ENCODE measurements at regions not wholly inside any gene's neighbourhood (a gene's known extent, or its start where the extent isn't known, plus 50 kb on each side); places are given as distances from the start of the nearest gene placed in this dataset.
"Not testable (repeated sequence)": the region's sequence is repeated elsewhere in the genome, so short reads cannot be mapped to it uniquely, and the experiment has no call there.

- Histone ChIP-seq H3K27me3 (ENCODE audit: insufficient read depth, low read length) (peaks cover 31% of the 10 kb centered on the region), H3K4me1 (ENCODE audit: control insufficient read depth, insufficient read depth, low read length, unreplicated experiment) (no peaks in the 10 kb centered on the region), H2AFZ (ENCODE audit: low read length, unreplicated experiment) (no peak overlapping the region), H3K4me3 (ENCODE audit: low read depth, low read length) (no peak overlapping the region), H3K27ac (ENCODE audit: low read depth, low read length) (no peak overlapping the region), H3K79me2 (ENCODE audit: control insufficient read depth, insufficient read depth, low read length, unreplicated experiment) (no peaks in the 10 kb centered on the region), H3K36me3 (ENCODE audit: insufficient read depth, low read length) (no peaks in the 10 kb centered on the region)
These were observed 151.0 kb downstream of the NUF2 start for GRCh38 chr1:163472651-163473248.

DNA sequence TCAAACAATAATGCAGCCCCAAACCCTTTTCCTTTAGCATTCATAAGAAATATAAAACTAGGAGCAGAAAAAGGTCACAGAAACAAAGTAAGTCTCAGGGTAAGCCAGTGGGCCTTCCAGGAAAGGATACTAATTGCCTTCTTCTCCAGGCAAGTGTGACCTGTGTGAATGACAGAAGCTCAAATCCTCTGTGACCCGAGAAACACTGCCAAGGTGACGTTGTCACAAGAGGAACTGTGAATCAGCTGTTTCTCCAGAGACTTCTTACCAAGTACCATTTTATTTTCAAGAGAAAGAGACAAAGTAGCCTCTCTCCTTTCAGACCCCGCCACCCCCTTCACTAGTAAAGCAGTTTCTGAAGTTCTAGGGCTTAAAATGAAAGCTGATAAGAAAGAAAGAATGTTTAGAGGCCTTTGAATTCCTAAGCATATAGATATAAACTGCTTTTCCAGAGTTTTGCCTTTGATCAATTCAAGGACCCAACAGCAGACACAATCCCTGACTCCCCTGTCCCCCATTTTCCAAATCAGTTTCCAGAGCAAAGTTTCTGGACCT is 155.6 kb downstream of the NUF2 start:
- Histone ChIP-seq H3K27ac (ENCODE audit: low read depth, low read length) (no peak overlapping the region), H3K27me3 (ENCODE audit: insufficient read depth, low read length) (peaks cover 19% of the 10 kb centered on the region), H3K4me1 (ENCODE audit: control insufficient read depth, insufficient read depth, low read length, unreplicated experiment) (no peaks in the 10 kb centered on the region), H2AFZ (ENCODE audit: low read length, unreplicated experiment) (no peak overlapping the region), H3K36me3 (ENCODE audit: insufficient read depth, low read length) (no peaks in the 10 kb centered on the region), H3K79me2 (ENCODE audit: control insufficient read depth, insufficient read depth, low read length, unreplicated experiment) (no peaks in the 10 kb centered on the region), H3K4me3 (ENCODE audit: low read depth, low read length) (no peak overlapping the region)

- not testable (repeated sequence) for H2AFZ ChIP-seq (ENCODE audit: low read length, unreplicated experiment); H3K27ac ChIP-seq (ENCODE audit: low read depth, low read length); H3K4me1 ChIP-seq (ENCODE audit: control insufficient read depth, insufficient read depth, low read length, unreplicated experiment); H3K36me3 ChIP-seq (ENCODE audit: insufficient read depth, low read length); H3K27me3 ChIP-seq (ENCODE audit: insufficient read depth, low read length); H3K79me2 ChIP-seq (ENCODE audit: control insufficient read depth, insufficient read depth, low read length, unreplicated experiment); H3K4me3 ChIP-seq (ENCODE audit: low read depth, low read length)
These were observed 176.9 kb downstream of the NUF2 start for GRCh38 chr1:163498391-163499330.

DNA sequence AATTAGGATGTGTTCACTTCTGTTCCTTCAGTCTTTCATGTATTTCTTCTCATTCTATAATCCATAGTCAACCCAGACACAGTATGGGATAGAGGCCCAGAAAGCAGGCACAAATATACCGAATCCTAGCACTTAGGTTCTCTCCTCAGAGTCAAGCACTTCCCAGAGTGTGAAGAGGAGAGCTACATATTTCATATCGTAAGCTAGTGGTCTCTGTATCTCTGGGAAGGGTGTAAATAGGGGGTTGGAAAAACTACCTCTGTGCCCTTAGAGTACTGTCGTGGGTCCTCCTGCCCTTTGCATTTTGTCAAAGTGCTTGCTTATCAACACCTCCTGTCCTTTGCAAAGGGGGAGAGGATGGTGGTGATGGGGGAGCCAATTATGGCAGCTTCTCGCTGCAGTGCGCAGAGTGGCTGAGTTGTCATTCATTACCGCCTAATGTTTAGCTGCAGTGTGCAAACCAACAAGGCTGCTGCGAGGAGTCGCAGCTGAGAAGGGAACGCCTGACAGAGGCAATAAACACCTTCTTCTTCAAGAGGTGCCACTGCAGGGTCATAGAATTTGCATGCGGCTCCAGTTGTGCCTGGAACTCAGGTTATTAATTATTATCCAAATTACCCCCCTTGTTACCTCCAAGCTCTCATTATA is 182.7 kb downstream of the NUF2 start:
- Histone ChIP-seq H3K27ac (ENCODE audit: low read depth, low read length) (no peak overlapping the region), H3K4me3 (ENCODE audit: low read depth, low read length) (no peak overlapping the region), H3K27me3 (ENCODE audit: insufficient read depth, low read length) (peaks cover 8% of the 10 kb centered on the region), H2AFZ (ENCODE audit: low read length, unreplicated experiment) (no peak overlapping the region), H3K36me3 (ENCODE audit: insufficient read depth, low read length) (no peaks in the 10 kb centered on the region), H3K4me1 (ENCODE audit: control insufficient read depth, insufficient read depth, low read length, unreplicated experiment) (no peaks in the 10 kb centered on the region), H3K79me2 (ENCODE audit: control insufficient read depth, insufficient read depth, low read length, unreplicated experiment) (no peaks in the 10 kb centered on the region)

DNA sequence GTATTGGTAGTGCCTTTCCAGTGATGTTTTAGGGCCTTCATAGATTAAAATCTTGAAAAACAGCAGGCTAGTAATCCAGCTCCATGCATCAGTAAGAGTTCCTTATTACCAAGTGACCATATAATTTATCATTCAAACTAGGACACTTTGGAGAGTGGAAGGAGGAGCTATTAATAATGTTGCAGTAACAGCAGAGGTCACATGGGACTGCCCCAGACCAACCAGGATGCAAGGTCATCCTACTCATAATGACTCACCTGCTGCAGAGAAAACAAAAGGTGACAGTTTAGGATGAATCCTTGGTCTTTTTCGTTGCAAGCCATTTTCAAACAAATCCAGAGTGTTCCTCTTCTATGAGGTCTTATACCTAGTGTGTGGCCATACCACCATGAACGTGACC is 187.4 kb downstream of the NUF2 start:
- Histone ChIP-seq H3K27ac (ENCODE audit: low read depth, low read length) (no peak overlapping the region), H3K27me3 (ENCODE audit: insufficient read depth, low read length) (no peaks in the 10 kb centered on the region), H3K4me3 (ENCODE audit: low read depth, low read length) (no peak overlapping the region), H3K79me2 (ENCODE audit: control insufficient read depth, insufficient read depth, low read length, unreplicated experiment) (no peaks in the 10 kb centered on the region), H2AFZ (ENCODE audit: low read length, unreplicated experiment) (no peak overlapping the region), H3K36me3 (ENCODE audit: insufficient read depth, low read length) (no peaks in the 10 kb centered on the region), H3K4me1 (ENCODE audit: control insufficient read depth, insufficient read depth, low read length, unreplicated experiment) (no peaks in the 10 kb centered on the region)

DNA sequence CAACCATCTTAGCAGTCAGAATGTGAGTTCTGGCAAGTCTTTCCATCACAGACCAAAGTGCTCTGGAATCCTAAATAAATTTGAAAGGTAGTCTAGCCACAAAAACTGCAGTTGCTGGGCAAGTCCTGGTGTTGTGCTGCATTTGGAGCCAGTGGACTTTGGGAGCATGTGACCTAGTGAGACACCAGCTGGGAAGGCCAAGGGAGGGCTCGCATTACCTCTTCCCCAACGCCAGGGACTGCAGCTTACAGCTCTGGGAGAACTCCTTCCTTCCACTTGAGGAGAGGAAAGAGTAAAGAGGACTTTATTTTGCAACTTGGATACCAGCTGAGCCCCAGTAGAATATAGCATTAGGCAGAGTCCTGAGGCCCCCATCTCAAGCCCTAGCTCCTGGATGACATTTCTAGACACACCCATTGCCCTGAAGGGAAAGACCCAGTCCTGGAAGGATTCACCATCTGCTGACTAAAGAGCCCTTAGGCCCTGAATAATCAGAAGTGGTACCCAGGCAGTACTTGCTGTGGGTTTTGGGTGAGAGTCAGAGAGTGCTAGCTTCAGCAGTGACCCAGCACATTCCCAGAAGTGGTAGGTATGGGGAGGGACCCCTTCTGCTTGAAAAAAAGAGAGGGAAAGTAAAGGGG is 190.7 kb downstream of the NUF2 start:
- Histone ChIP-seq H3K4me3 (ENCODE audit: low read depth, low read length) (no peak overlapping the region), H3K4me1 (ENCODE audit: control insufficient read depth, insufficient read depth, low read length, unreplicated experiment) (no peaks in the 10 kb centered on the region), H3K36me3 (ENCODE audit: insufficient read depth, low read length) (no peaks in the 10 kb centered on the region), H3K27ac (ENCODE audit: low read depth, low read length) (no peak overlapping the region), H2AFZ (ENCODE audit: low read length, unreplicated experiment) (no peak overlapping the region), H3K79me2 (ENCODE audit: control insufficient read depth, insufficient read depth, low read length, unreplicated experiment) (no peaks in the 10 kb centered on the region), H3K27me3 (ENCODE audit: insufficient read depth, low read length) (no peaks in the 10 kb centered on the region)

GRCh38 chr1:163523375-163524029 is 201.7 kb downstream of the NUF2 start:
- Histone ChIP-seq H3K79me2 (ENCODE audit: control insufficient read depth, insufficient read depth, low read length, unreplicated experiment) (no peaks in the 10 kb centered on the region), H3K4me1 (ENCODE audit: control insufficient read depth, insufficient read depth, low read length, unreplicated experiment) (no peaks in the 10 kb centered on the region), H3K27me3 (ENCODE audit: insufficient read depth, low read length) (0 out of 2 replicates have a peak, but pooled peaks cover 3% of the 10 kb centered on the region), H3K27ac (ENCODE audit: low read depth, low read length) (no peak overlapping the region), H3K4me3 (ENCODE audit: low read depth, low read length) (no peak overlapping the region), H2AFZ (ENCODE audit: low read length, unreplicated experiment) (no peak overlapping the region), H3K36me3 (ENCODE audit: insufficient read depth, low read length) (no peaks in the 10 kb centered on the region)

DNA sequence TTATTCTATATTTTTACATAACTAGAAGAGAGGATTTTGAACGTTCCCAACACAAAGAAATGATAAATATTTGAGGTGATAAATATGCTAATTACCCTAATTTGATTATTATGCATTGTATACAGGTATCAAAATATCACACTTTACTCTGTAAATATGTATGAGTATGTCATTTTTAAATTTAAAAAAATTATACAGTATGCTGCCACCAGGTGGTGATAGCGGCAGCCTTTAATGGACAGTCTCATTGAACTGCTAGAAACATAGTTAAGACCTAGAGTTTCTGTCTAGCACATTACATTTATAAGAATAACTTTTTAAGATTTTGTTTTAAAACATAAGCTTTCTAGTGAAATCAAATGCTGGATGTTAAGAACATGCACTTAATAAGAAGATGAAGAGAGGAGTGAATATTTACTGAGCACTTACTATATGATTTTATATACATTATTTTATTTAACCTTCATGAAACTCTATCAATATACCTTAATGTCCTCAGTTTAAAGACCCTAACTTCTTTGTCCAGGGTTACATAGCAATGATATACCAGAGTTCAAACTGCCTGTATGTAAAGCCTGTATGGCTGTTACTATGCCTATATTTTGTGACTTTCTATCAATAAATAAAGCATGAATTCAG is 207.1 kb downstream of the NUF2 start:
- Histone ChIP-seq H3K27me3 (ENCODE audit: insufficient read depth, low read length) (peaks cover 14% of the 10 kb centered on the region; the same call in 1 of the 2 replicates), H3K79me2 (ENCODE audit: control insufficient read depth, insufficient read depth, low read length, unreplicated experiment) (no peaks in the 10 kb centered on the region), H2AFZ (ENCODE audit: low read length, unreplicated experiment) (no peak overlapping the region), H3K27ac (ENCODE audit: low read depth, low read length) (no peak overlapping the region), H3K4me3 (ENCODE audit: low read depth, low read length) (no peak overlapping the region), H3K4me1 (ENCODE audit: control insufficient read depth, insufficient read depth, low read length, unreplicated experiment) (no peaks in the 10 kb centered on the region), H3K36me3 (ENCODE audit: insufficient read depth, low read length) (no peaks in the 10 kb centered on the region)

- H3K4me3 ChIP-seq (ENCODE audit: low read depth, low read length) = no peak overlapping the region
- H3K27ac ChIP-seq (ENCODE audit: low read depth, low read length) = no peak overlapping the region
- H2AFZ ChIP-seq (ENCODE audit: low read length, unreplicated experiment) = no peak overlapping the region
- H3K27me3 ChIP-seq (ENCODE audit: insufficient read depth, low read length) = peaks cover 12% of the 10 kb centered on the region; the same call in 1 of the 2 replicates
- H3K4me1 ChIP-seq (ENCODE audit: control insufficient read depth, insufficient read depth, low read length, unreplicated experiment) = no peaks in the 10 kb centered on the region
- H3K36me3 ChIP-seq (ENCODE audit: insufficient read depth, low read length) = no peaks in the 10 kb centered on the region
- no peaks in the 10 kb centered on the region for H3K79me2 ChIP-seq (ENCODE audit: control insufficient read depth, insufficient read depth, low read length, unreplicated experiment)
These were observed 209.6 kb downstream of the NUF2 start for GRCh38 chr1:163531345-163531744.

Measured in ACC112 (cell line).